ENCODE measurements at regions not wholly inside any gene's neighbourhood (a gene's known extent, or its start where the extent isn't known, plus 50 kb on each side); places are given as distances from the start of the nearest gene placed in this dataset.

DNA sequence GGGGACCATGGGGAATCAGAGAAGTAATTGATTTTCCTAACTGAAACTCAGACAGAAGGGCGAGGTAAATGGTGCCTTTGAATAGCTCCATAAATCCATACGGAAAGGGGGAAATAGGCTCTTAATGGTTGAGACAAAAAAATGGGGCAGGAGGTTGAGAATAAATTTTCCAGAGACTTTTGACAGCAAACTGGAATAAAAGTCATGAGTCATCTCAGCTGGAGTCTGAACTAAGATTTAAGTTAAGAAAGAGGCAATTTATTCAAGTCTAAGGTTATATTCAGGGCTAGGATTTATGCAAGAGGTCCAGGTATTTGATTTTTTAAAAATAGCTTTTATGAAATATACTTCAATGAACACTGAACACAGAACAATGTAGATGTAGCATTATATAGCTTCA lies 238.7 kb upstream of the RORA start:
- H3K4me1 Mint-ChIP-seq = no peaks in the 10 kb centered on the region
- H3K27ac Mint-ChIP-seq (ENCODE audit: low read depth) = no peak overlapping the region
- no peak overlapping the region for H3K4me3 Mint-ChIP-seq
- DNase-seq (ENCODE audit: low spot score in 2 of 2) = no peak
- H3K9me3 Mint-ChIP-seq = no peaks in the 10 kb centered on the region
- no peak for ATAC-seq (replicated peaks; ENCODE audit: extremely low read depth, poor library complexity, severe bottlenecking)
- H3K36me3 Mint-ChIP-seq (ENCODE audit: insufficient read depth) = no peaks in the 10 kb centered on the region
- peaks cover 33% of the 10 kb centered on the region for H3K27me3 Mint-ChIP-seq

GRCh38 chr15:61459785-61460707 lies 230.9 kb upstream of the RORA start:
- no peak overlapping the region for H3K4me3 Mint-ChIP-seq
- H3K27me3 Mint-ChIP-seq = peaks cover 30% of the 10 kb centered on the region
- no peaks in the 10 kb centered on the region for H3K36me3 Mint-ChIP-seq (ENCODE audit: insufficient read depth)
- H3K27ac Mint-ChIP-seq (ENCODE audit: low read depth) = no peak overlapping the region
- no peaks in the 10 kb centered on the region for H3K4me1 Mint-ChIP-seq
- ATAC-seq (replicated peaks; ENCODE audit: extremely low read depth, poor library complexity, severe bottlenecking) (no peak), DNase-seq (ENCODE audit: low spot score in 2 of 2) (no peak)
- H3K9me3 Mint-ChIP-seq = no peaks in the 10 kb centered on the region

- H3K9me3 Mint-ChIP-seq = no peaks in the 10 kb centered on the region
- H3K4me3 Mint-ChIP-seq = no peak overlapping the region
- H3K4me1 Mint-ChIP-seq = no peaks in the 10 kb centered on the region
- no peaks in the 10 kb centered on the region for H3K36me3 Mint-ChIP-seq (ENCODE audit: insufficient read depth)
- no peak for ATAC-seq (replicated peaks; ENCODE audit: extremely low read depth, poor library complexity, severe bottlenecking)
- no peak overlapping the region for H3K27ac Mint-ChIP-seq (ENCODE audit: low read depth)
- H3K27me3 Mint-ChIP-seq = peaks cover 55% of the 10 kb centered on the region
- no peak for DNase-seq (ENCODE audit: low spot score in 2 of 2)
Observed at GRCh38 chr15:61457050-61457733, 228.1 kb upstream of the RORA start.

- Mint-ChIP-seq H3K4me3 (no peak overlapping the region), H3K9me3 (no peaks in the 10 kb centered on the region), H3K27ac (ENCODE audit: low read depth) (no peak overlapping the region), H3K4me1 (no peaks in the 10 kb centered on the region), H3K36me3 (ENCODE audit: insufficient read depth) (no peaks in the 10 kb centered on the region), H3K27me3 (peaks cover 43% of the 10 kb centered on the region)
- ATAC-seq (replicated peaks; ENCODE audit: extremely low read depth, poor library complexity, severe bottlenecking) (no peak), DNase-seq (ENCODE audit: low spot score in 2 of 2) (no peak)
Observed at GRCh38 chr15:61449186-61449702, 220.1 kb upstream of the RORA start.

DNA sequence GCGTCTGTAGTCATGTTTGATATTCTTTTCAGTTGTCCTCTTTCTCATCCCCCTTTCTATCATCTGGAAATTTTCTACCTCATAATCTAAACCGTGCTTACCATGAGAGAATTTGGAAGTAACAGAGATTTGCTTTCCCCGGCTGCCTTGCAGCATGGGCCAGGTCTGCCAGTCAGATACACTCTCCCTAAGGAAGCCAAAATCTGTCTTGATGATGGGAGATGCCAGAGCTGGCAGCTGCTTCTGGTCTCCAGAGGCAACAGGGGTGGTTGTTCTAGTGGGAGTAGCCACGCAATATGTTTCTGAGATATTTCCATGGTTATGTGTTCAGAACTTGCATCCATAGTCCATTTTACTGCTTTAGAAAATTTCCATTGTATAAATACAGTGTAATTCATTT lies 218.9 kb upstream of the RORA start:
- Mint-ChIP-seq H3K9me3 (no peaks in the 10 kb centered on the region), H3K27ac (ENCODE audit: low read depth) (no peak overlapping the region), H3K4me3 (no peak overlapping the region), H3K4me1 (no peaks in the 10 kb centered on the region), H3K36me3 (ENCODE audit: insufficient read depth) (no peaks in the 10 kb centered on the region), H3K27me3 (peaks cover 36% of the 10 kb centered on the region)
- DNase-seq (ENCODE audit: low spot score in 2 of 2) (no peak), ATAC-seq (replicated peaks; ENCODE audit: extremely low read depth, poor library complexity, severe bottlenecking) (no peak)

- no peaks in the 10 kb centered on the region for H3K4me1 Mint-ChIP-seq
- ATAC-seq (replicated peaks; ENCODE audit: extremely low read depth, poor library complexity, severe bottlenecking) = no peak
- no peak overlapping the region for H3K4me3 Mint-ChIP-seq
- H3K36me3 Mint-ChIP-seq (ENCODE audit: insufficient read depth) = no peaks in the 10 kb centered on the region
- no peak overlapping the region for H3K27ac Mint-ChIP-seq (ENCODE audit: low read depth)
- H3K9me3 Mint-ChIP-seq = no peaks in the 10 kb centered on the region
- no peak for DNase-seq (ENCODE audit: low spot score in 2 of 2)
- peaks cover 59% of the 10 kb centered on the region for H3K27me3 Mint-ChIP-seq
Observed at GRCh38 chr15:61444585-61444984, 215.5 kb upstream of the RORA start.

DNA sequence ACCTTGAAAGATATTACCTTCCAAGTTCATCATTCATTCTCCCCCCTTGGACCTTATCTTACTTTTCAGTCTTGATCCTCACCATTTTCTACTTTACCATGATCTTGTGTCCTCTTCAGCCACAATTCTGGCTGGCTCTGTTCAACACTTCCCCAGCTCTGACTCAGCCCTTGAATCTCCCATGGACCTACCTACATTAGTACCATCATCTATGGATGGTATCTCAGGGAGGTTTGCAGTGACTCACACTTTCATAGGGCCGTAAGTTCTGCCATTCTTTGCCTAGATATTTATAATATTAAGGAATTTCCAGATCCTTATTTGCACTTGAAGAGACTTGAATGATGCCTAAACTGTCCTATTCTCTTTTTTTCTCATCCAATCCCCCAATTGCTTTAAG lies 213.7 kb upstream of the RORA start:
- Mint-ChIP-seq H3K4me3 (no peak overlapping the region), H3K27ac (ENCODE audit: low read depth) (no peak overlapping the region), H3K4me1 (no peaks in the 10 kb centered on the region), H3K9me3 (no peaks in the 10 kb centered on the region), H3K27me3 (peaks cover 54% of the 10 kb centered on the region), H3K36me3 (ENCODE audit: insufficient read depth) (no peaks in the 10 kb centered on the region)
- ATAC-seq (replicated peaks; ENCODE audit: extremely low read depth, poor library complexity, severe bottlenecking) = no peak
- DNase-seq (ENCODE audit: low spot score in 2 of 2) = no peak

- Mint-ChIP-seq H3K4me3 (no peak overlapping the region), H3K4me1 (no peaks in the 10 kb centered on the region), H3K9me3 (no peaks in the 10 kb centered on the region), H3K36me3 (ENCODE audit: insufficient read depth) (no peaks in the 10 kb centered on the region), H3K27me3 (peaks cover 49% of the 10 kb centered on the region), H3K27ac (ENCODE audit: low read depth) (no peak overlapping the region)
- DNase-seq (ENCODE audit: low spot score in 2 of 2) = no peak
- ATAC-seq (replicated peaks; ENCODE audit: extremely low read depth, poor library complexity, severe bottlenecking) = no peak
Observed at GRCh38 chr15:61441891-61442290, 212.8 kb upstream of the RORA start.

GRCh38 chr15:61426466-61426865 lies 197.4 kb upstream of the RORA start:
- Mint-ChIP-seq H3K36me3 (ENCODE audit: insufficient read depth) (no peaks in the 10 kb centered on the region), H3K4me1 (no peaks in the 10 kb centered on the region), H3K4me3 (no peak overlapping the region), H3K27ac (ENCODE audit: low read depth) (no peak overlapping the region), H3K9me3 (no peaks in the 10 kb centered on the region), H3K27me3 (peaks cover 41% of the 10 kb centered on the region)
- no peak for ATAC-seq (replicated peaks; ENCODE audit: extremely low read depth, poor library complexity, severe bottlenecking)
- DNase-seq (ENCODE audit: low spot score in 2 of 2) = no peak

GRCh38 chr15:61425934-61426333 lies 196.8 kb upstream of the RORA start:
- DNase-seq (ENCODE audit: low spot score in 2 of 2) (no peak), ATAC-seq (replicated peaks; ENCODE audit: extremely low read depth, poor library complexity, severe bottlenecking) (no peak)
- no peaks in the 10 kb centered on the region for H3K9me3 Mint-ChIP-seq
- H3K27ac Mint-ChIP-seq (ENCODE audit: low read depth) = no peak overlapping the region
- no peaks in the 10 kb centered on the region for H3K36me3 Mint-ChIP-seq (ENCODE audit: insufficient read depth)
- no peak overlapping the region for H3K4me3 Mint-ChIP-seq
- H3K27me3 Mint-ChIP-seq = peaks cover 36% of the 10 kb centered on the region
- H3K4me1 Mint-ChIP-seq = no peaks in the 10 kb centered on the region

- Mint-ChIP-seq H3K36me3 (ENCODE audit: insufficient read depth) (no peaks in the 10 kb centered on the region), H3K27me3 (peaks cover 30% of the 10 kb centered on the region), H3K4me1 (no peaks in the 10 kb centered on the region), H3K27ac (ENCODE audit: low read depth) (no peak overlapping the region), H3K4me3 (no peak overlapping the region), H3K9me3 (no peaks in the 10 kb centered on the region)
- DNase-seq (ENCODE audit: low spot score in 2 of 2) = no peak
- no peak for ATAC-seq (replicated peaks; ENCODE audit: extremely low read depth, poor library complexity, severe bottlenecking)
Observed at GRCh38 chr15:61422773-61423172, 193.7 kb upstream of the RORA start.

DNA sequence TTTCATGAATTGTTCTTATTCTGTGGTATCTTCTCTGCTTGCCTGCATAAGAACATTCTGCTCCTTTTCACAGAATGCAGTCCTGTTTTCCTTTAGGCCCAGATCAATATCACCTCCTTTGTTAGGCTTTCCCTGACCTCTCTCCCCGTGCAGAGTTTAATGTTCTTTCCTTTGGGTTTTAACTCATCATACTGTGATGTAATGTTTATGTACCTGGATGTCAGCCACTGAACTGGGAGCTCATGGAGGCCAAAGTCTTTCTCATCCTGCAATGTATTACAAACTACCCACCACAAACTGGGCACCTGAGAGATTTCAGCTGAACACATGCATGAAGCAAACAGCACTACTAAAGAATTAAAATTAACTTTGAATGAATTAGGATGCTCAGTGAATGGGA lies 192.8 kb upstream of the RORA start:
- H3K27ac Mint-ChIP-seq (ENCODE audit: low read depth) = no peak overlapping the region
- ATAC-seq (replicated peaks; ENCODE audit: extremely low read depth, poor library complexity, severe bottlenecking) (no peak), DNase-seq (ENCODE audit: low spot score in 2 of 2) (no peak)
- H3K4me3 Mint-ChIP-seq = no peak overlapping the region
- H3K36me3 Mint-ChIP-seq (ENCODE audit: insufficient read depth) = no peaks in the 10 kb centered on the region
- H3K9me3 Mint-ChIP-seq = no peaks in the 10 kb centered on the region
- peaks cover 32% of the 10 kb centered on the region for H3K27me3 Mint-ChIP-seq
- no peaks in the 10 kb centered on the region for H3K4me1 Mint-ChIP-seq

DNA sequence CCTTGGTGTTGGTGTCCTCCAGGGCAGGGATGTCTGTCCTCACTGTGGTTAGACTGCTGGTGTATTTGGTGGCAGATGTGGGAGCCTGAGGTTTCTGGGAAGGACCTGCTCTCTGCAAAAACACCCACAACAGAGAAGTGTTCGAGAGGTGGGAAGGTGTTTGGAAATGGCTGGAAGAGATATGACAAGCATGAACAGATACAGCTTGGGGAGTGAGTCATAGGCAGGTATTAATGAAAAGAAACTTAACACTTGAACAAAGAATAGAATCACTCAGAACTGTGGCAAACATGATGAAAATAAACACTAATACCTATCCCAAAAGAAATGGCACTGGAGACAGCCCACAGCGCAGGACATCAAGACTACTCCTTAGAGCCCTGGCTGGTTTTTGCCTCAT lies 192.4 kb upstream of the RORA start:
- Mint-ChIP-seq H3K27me3 (peaks cover 36% of the 10 kb centered on the region), H3K4me3 (no peak overlapping the region), H3K36me3 (ENCODE audit: insufficient read depth) (no peaks in the 10 kb centered on the region), H3K27ac (ENCODE audit: low read depth) (no peak overlapping the region), H3K4me1 (no peaks in the 10 kb centered on the region), H3K9me3 (no peaks in the 10 kb centered on the region)
- DNase-seq (ENCODE audit: low spot score in 2 of 2) = no peak
- no peak for ATAC-seq (replicated peaks; ENCODE audit: extremely low read depth, poor library complexity, severe bottlenecking)

Data from central memory CD8-positive, alpha-beta T cell (primary cell).